GM19372 (cell line): ENCODE measurements at regions not wholly inside any gene's neighbourhood (a gene's known extent, or its start where the extent isn't known, plus 50 kb on each side); places are given as distances from the start of the nearest gene placed in this dataset.

Source experiments
- ATAC-seq: cut with Tn5 transposase; IDR thresholded peaks from one replicate; pipeline ENCODE4 v1.9.1; 2021; ENCODE audit warnings: mild to moderate bottlenecking, low read depth, moderate library complexity; ENCODE audit not compliant: unreplicated experiment

GRCh38 chr11:15885854-15886253, 470.5 kb downstream of the SOX6 start:
- ATAC-seq, result no peak

- ATAC-seq, result no peak
Measured at GRCh38 chr11:15886299-15886698, 470.0 kb downstream of the SOX6 start.

GRCh38 chr11:15886866-15887265, 469.5 kb downstream of the SOX6 start:
- ATAC-seq, result no peak

- ATAC-seq, result no peak
Measured at GRCh38 chr11:15888556-15889345, 467.6 kb downstream of the SOX6 start.

GRCh38 chr11:15889363-15890030, 466.8 kb downstream of the SOX6 start:
- no peak for ATAC-seq

GRCh38 chr11:15890031-15890713, 466.2 kb downstream of the SOX6 start:
- no peak for ATAC-seq

GRCh38 chr11:15893080-15893492, 463.3 kb downstream of the SOX6 start:
- no peak for ATAC-seq

GRCh38 chr11:15896026-15896425, 460.3 kb downstream of the SOX6 start:
- no peak for ATAC-seq

GRCh38 chr11:15896530-15896929, 459.8 kb downstream of the SOX6 start:
- ATAC-seq, result no peak

- no peak for ATAC-seq
Measured at GRCh38 chr11:15897211-15897960, 459.0 kb downstream of the SOX6 start.

GRCh38 chr11:15901054-15901453, 455.3 kb downstream of the SOX6 start:
- no peak for ATAC-seq

GRCh38 chr11:15901790-15902189, 454.6 kb downstream of the SOX6 start:
- no peak for ATAC-seq

- ATAC-seq, result no peak
Measured at GRCh38 chr11:15903246-15903645, 453.1 kb downstream of the SOX6 start.

- ATAC-seq, result no peak
Measured at GRCh38 chr11:15905366-15906104, 450.8 kb downstream of the SOX6 start.

- no peak for ATAC-seq
Measured at GRCh38 chr11:15906481-15907035, 449.8 kb downstream of the SOX6 start.

GRCh38 chr11:15907806-15908205, 448.5 kb downstream of the SOX6 start:
- no peak for ATAC-seq

GRCh38 chr11:15909937-15910598, 446.3 kb downstream of the SOX6 start:
- ATAC-seq, result no peak

- no peak for ATAC-seq
Measured at GRCh38 chr11:15910761-15911160, 445.6 kb downstream of the SOX6 start.

GRCh38 chr11:15911377-15912044, 444.8 kb downstream of the SOX6 start:
- ATAC-seq, result no peak
